Right atrium auricular region (tissue), 2 donors: ENCODE measurements at regions not wholly inside any gene's neighbourhood (a gene's known extent, or its start where the extent isn't known, plus 50 kb on each side); places are given as distances from the start of the nearest gene placed in this dataset.

Experiments used
- DNase-seq: peaks from one replicate; pipeline ENCODE4 v3.0.0-alpha.2; 2019; ENCODE audit warnings: low spot score
- H3K27ac ChIP-seq, 2 donors: fragments of 200-600 bp; sonication (generic); 1 replicate in 1 of 2; 2 replicates in 1 of 2; pipeline ENCODE4 v1.5.1; 2016 to 2019
- H3K27me3 ChIP-seq, 2 donors: fragments of 200-600 bp; sonication (generic); one replicate each; pipeline versions ENCODE4 v1.5.1 to v1.6.0; 2017 to 2019
- H3K36me3 ChIP-seq: fragments of 200-600 bp; sonication (generic); one replicate; pipeline ENCODE4 v1.5.1; 2016
- H3K4me1 ChIP-seq, 2 donors: fragments of 200-600 bp; sonication (generic); one replicate each; pipeline versions ENCODE4 v1.5.1 to v1.6.0; 2017 to 2019
- H3K4me3 ChIP-seq, 2 donors: fragments of 200-600 bp; sonication (generic); 1 replicate in 1 of 2; 2 replicates in 1 of 2; pipeline ENCODE4 v1.5.1; 2017 to 2019; ENCODE audit warnings: mild to moderate bottlenecking in 1 of 2, moderate library complexity in 1 of 2
- H3K9me3 ChIP-seq, 2 donors: fragments of 200-600 bp; sonication (generic); one replicate each; pipeline ENCODE4 v1.5.1; 2019
- TF ChIP-seq, protein P1 (sequence below), 2 donors: fragments of 200-600 bp; sonication (generic); IDR thresholded peaks; one replicate each; pipeline ENCODE4 v1.5.1; 2019; ENCODE audit warnings: antibody characterized with exemption in 2 of 2

GRCh38 chr3:33993631-33994030 is 195.2 kb downstream of the PDCD6IP start:
- Histone ChIP-seq H3K4me3 (no peak overlapping the region), H3K27ac (no peak overlapping the region), H3K4me1 (no peaks in the 10 kb centered on the region), H3K27me3 (no peaks in the 10 kb centered on the region), H3K9me3 (peaks cover 0 to 8% of the 10 kb centered on the region in 2 donors), H3K36me3 (no peaks in the 10 kb centered on the region)
- TF ChIP-seq, protein P1, sequence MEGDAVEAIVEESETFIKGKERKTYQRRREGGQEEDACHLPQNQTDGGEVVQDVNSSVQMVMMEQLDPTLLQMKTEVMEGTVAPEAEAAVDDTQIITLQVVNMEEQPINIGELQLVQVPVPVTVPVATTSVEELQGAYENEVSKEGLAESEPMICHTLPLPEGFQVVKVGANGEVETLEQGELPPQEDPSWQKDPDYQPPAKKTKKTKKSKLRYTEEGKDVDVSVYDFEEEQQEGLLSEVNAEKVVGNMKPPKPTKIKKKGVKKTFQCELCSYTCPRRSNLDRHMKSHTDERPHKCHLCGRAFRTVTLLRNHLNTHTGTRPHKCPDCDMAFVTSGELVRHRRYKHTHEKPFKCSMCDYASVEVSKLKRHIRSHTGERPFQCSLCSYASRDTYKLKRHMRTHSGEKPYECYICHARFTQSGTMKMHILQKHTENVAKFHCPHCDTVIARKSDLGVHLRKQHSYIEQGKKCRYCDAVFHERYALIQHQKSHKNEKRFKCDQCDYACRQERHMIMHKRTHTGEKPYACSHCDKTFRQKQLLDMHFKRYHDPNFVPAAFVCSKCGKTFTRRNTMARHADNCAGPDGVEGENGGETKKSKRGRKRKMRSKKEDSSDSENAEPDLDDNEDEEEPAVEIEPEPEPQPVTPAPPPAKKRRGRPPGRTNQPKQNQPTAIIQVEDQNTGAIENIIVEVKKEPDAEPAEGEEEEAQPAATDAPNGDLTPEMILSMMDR (IDR thresholded peaks at IDR 0.05): no peak
- DNase-seq: no peak

DNA sequence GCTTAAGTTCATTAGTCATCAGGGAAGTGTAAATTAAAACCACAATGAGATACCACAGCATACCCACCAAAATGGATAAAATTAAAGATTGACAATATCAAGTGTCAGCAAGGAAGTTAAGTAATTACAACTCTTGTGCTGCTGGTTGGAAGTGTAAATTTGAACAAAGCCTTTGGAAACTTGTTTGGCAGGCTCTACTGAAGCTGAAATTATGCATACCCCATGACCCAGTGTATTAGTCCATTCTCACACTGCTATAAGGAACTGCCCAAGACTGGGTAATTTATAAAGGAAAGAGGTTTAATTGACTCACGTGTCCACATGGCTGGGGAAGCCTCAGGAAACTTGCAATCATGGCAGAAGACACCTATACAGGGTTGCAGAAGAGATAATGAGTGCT is 196.1 kb downstream of the PDCD6IP start:
- Histone ChIP-seq H3K4me1 (no peaks in the 10 kb centered on the region), H3K9me3 (peaks cover 0 to 8% of the 10 kb centered on the region in 2 donors), H3K27me3 (no peaks in the 10 kb centered on the region), H3K36me3 (no peaks in the 10 kb centered on the region), H3K4me3 (no peak overlapping the region), H3K27ac (no peak overlapping the region)
- TF ChIP-seq, protein P1 (IDR thresholded peaks at IDR 0.05): no peak
- no peak for DNase-seq

GRCh38 chr3:34000301-34000700 is 201.9 kb downstream of the PDCD6IP start:
- Histone ChIP-seq H3K27me3 (no peaks in the 10 kb centered on the region), H3K4me3 (no peak overlapping the region), H3K27ac (no peak overlapping the region), H3K4me1 (no peaks in the 10 kb centered on the region), H3K9me3 (peaks cover 0 to 7% of the 10 kb centered on the region in 2 donors), H3K36me3 (no peaks in the 10 kb centered on the region)
- DNase-seq: no peak
- TF ChIP-seq, protein P1 (IDR thresholded peaks at IDR 0.05): no peak

DNA sequence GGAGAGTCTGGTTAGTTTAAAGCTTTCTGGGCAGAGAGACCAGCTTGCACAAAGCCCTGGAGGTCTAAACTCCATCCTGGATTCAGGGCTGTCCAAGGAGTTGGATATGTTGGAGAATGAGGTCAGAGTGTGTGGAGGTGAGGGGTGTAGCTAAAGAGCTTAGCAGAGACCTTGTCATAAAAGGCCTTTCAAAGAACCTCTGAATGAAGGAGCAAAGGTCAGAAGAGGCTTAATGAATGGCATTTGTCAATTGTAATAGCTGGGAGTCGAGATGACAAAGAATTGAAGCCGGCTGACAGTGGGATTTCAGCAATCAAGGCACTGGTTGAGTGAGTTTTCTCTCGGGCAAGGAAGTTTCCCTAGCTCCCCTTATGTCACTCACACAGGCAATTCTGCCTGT is 202.6 kb downstream of the PDCD6IP start:
- Histone ChIP-seq H3K27me3 (no peaks in the 10 kb centered on the region), H3K4me1 (no peaks in the 10 kb centered on the region), H3K36me3 (no peaks in the 10 kb centered on the region), H3K27ac (no peak overlapping the region), H3K9me3 (no peaks in the 10 kb centered on the region), H3K4me3 (no peak overlapping the region)
- TF ChIP-seq, protein P1 (IDR thresholded peaks at IDR 0.05): no peak
- no peak for DNase-seq

DNA sequence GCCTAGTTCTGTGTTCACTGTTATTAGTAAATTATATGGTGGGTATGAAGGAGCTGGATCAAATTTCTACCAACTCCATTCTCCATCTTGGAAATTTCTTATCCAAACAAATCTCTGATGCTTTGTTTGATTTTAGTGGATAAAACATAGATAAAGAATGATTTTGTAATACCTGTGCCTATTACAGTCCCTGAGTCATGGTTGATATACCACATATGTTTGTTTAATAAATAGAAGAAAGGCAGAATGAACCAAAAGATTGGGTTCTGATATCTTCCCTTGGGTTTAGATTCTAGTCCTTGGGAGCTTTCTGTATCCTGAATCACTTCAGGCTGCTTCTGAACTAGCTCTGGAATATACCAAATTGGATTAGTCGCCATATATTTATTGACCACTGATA is 203.6 kb downstream of the PDCD6IP start:
- no peaks in the 10 kb centered on the region for H3K36me3 ChIP-seq
- H3K27me3 ChIP-seq: no peaks in the 10 kb centered on the region
- TF ChIP-seq, protein P1 (IDR thresholded peaks at IDR 0.05): no peak
- no peak overlapping the region for H3K27ac ChIP-seq
- no peaks in the 10 kb centered on the region for H3K4me1 ChIP-seq
- no peaks in the 10 kb centered on the region for H3K9me3 ChIP-seq
- no peak for DNase-seq
- no peak overlapping the region for H3K4me3 ChIP-seq

DNA sequence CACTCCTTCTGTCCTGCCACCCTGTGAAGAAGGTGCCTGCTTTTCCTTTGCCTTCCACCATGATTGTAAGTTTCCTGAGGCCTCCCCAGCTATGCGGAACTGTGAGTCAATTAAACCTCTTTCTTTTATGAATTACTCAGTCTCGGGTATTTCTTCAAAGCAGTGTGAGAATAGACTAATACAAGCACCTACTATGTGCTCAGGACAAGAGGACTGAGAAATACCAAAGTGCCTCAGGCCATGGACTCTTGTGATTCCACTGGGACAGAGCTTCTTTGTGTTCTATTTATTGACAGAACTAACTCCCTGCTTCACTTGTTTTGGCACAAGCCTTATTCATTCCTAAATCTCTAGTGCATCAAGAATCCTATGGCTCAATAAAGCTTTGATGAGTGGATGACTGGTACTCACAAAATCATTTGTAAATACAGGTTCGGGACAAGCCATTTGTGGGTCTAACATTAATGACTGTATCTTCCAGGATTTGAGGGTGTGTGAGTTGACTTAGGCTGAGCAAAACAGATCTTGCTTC is 204.2 kb downstream of the PDCD6IP start:
- TF ChIP-seq, protein P1 (IDR thresholded peaks at IDR 0.05): no peak
- Histone ChIP-seq H3K9me3 (no peaks in the 10 kb centered on the region), H3K4me3 (no peak overlapping the region), H3K4me1 (no peaks in the 10 kb centered on the region), H3K27ac (no peak overlapping the region), H3K36me3 (no peaks in the 10 kb centered on the region), H3K27me3 (no peaks in the 10 kb centered on the region)
- DNase-seq: no peak
